Epithelial cell of prostate (primary cell): ENCODE measurements at regions not wholly inside any gene's neighbourhood (a gene's known extent, or its start where the extent isn't known, plus 50 kb on each side); places are given as distances from the start of the nearest gene placed in this dataset.
"Not testable (repeated sequence)": the region's sequence is repeated elsewhere in the genome, so short reads cannot be mapped to it uniquely, and the experiment has no call there.

Experiments used
- DNase-seq: peaks from one replicate; pipeline ENCODE4 v3.0.0-alpha.2; 2011; ENCODE audit warnings: low read depth, low spot score
- H3K27ac ChIP-seq: fragments of 450-650 bp; 2 replicates; pipeline ENCODE4 v1.5.1; 2017; ENCODE audit warnings: mild to moderate bottlenecking

GRCh38 chr2:182477774-182478173, 50.9 kb upstream of the PDE1A start:
- DNase-seq, result no peak
- H3K27ac ChIP-seq, result no peak overlapping the region

- H3K27ac ChIP-seq, result no peak overlapping the region
- DNase-seq, result no peak
Measured at GRCh38 chr2:182481676-182482075, 54.8 kb upstream of the PDE1A start.

GRCh38 chr2:182482511-182482910, 55.7 kb upstream of the PDE1A start:
- DNase-seq, result no peak

GRCh38 chr2:182496596-182496995, 69.8 kb upstream of the PDE1A start:
- H3K27ac ChIP-seq, result no peak overlapping the region
- DNase-seq, result no peak

More at GRCh38 chr2:182482511-182482910, 55.7 kb upstream of the PDE1A start:
- H3K27ac ChIP-seq, result no peak overlapping the region

- H3K27ac ChIP-seq, result no peak overlapping the region
- no peak for DNase-seq
Measured at GRCh38 chr2:182499706-182500470, 73.1 kb upstream of the PDE1A start.

GRCh38 chr2:182503886-182504285, 77.0 kb upstream of the PDE1A start:
- DNase-seq, result no peak
- H3K27ac ChIP-seq, result no peak overlapping the region

- no peak for DNase-seq
- H3K27ac ChIP-seq, result no peak overlapping the region
Measured at GRCh38 chr2:182504903-182505302, 78.1 kb upstream of the PDE1A start.

- no peak for DNase-seq
- no peak overlapping the region for H3K27ac ChIP-seq
Measured at GRCh38 chr2:182506606-182507005, 79.8 kb upstream of the PDE1A start.

- not testable (repeated sequence) for DNase-seq, H3K27ac ChIP-seq
Measured at GRCh38 chr2:182508583-182508982, 81.7 kb upstream of the PDE1A start.

- DNase-seq, result no peak
- no peak overlapping the region for H3K27ac ChIP-seq
Measured at GRCh38 chr2:182509216-182509615, 82.4 kb upstream of the PDE1A start.

GRCh38 chr2:182521453-182522404, 94.9 kb upstream of the PDE1A start:
- no peak overlapping the region for H3K27ac ChIP-seq
- no peak for DNase-seq

- H3K27ac ChIP-seq, result no peak overlapping the region
Measured at GRCh38 chr2:182522405-182522896, 95.6 kb upstream of the PDE1A start.

GRCh38 chr2:182522972-182523473, 96.2 kb upstream of the PDE1A start:
- no peak for DNase-seq
- no peak overlapping the region for H3K27ac ChIP-seq

More at GRCh38 chr2:182522405-182522896, 95.6 kb upstream of the PDE1A start:
- no peak for DNase-seq

- no peak overlapping the region for H3K27ac ChIP-seq
- DNase-seq, result no peak
Measured at GRCh38 chr2:182530636-182531035, 103.8 kb upstream of the PDE1A start.

GRCh38 chr2:182540252-182540651, 113.4 kb upstream of the PDE1A start:
- no peak overlapping the region for H3K27ac ChIP-seq
- DNase-seq, result no peak

GRCh38 chr2:182541268-182541667, 114.4 kb upstream of the PDE1A start:
- H3K27ac ChIP-seq, result no peak overlapping the region
- no peak for DNase-seq

- no peak overlapping the region for H3K27ac ChIP-seq
- no peak for DNase-seq
Measured at GRCh38 chr2:182542501-182543258, 115.8 kb upstream of the PDE1A start.

GRCh38 chr2:182543741-182544525, 117.1 kb upstream of the PDE1A start:
- H3K27ac ChIP-seq, result no peak overlapping the region
- DNase-seq, result no peak

GRCh38 chr2:182545420-182546167, 118.8 kb upstream of the PDE1A start:
- no peak overlapping the region for H3K27ac ChIP-seq
- no peak for DNase-seq
